HepG2 (cell line): ENCODE measurements at regions not wholly inside any gene's neighbourhood (a gene's known extent, or its start where the extent isn't known, plus 50 kb on each side); places are given as distances from the start of the nearest gene placed in this dataset.

ENCODE experiments used
- ATAC-seq: fragments of 200-7000 bp; cut with Tn5 transposase; 3 replicates; pipeline ENCODE4 v1.9.1; 2020; ENCODE audit warnings: mild to moderate bottlenecking, moderate library complexity
- BruUV-seq: library from RNA; stranded (reverse); fragments of 400-500 nt; replicated peaks from 2 replicates; lab custom pipeline; 2021; lab: Mats Ljungman, UMichigan
- CTCF ChIA-PET: fragments of 300-600 bp; formaldehyde crosslinking; extraction: SDS; loops from one replicate; lab custom pipeline; 2021; ENCODE audit warnings: low total read pairs, inconsistent platforms, low intra/inter-chr PET ratio; lab: Yijun Ruan, JAX
- POLR2A ChIA-PET: fragments of 350-600 bp; sonication (Branson Sonifier 250); formaldehyde crosslinking; loops from one replicate; lab custom pipeline; 2020; ENCODE audit warnings: antibody characterized with exemption, inconsistent platforms; lab: Yijun Ruan, JAX
- DNase-seq: peaks from one replicate; pipeline ENCODE4 v3.0.0-alpha.2; 2015; ENCODE audit warnings: low spot score
- FAIRE-seq: peaks from 3 replicates; lab custom pipeline; 2011; peaks lifted over from hg19 to GRCh38; lab: Jason Lieb, UNC
- H2AFZ ChIP-seq: one replicate; pipeline ENCODE4 v1.6.1; 2011; ENCODE audit warnings: low read length, inconsistent platforms
- H3K27ac ChIP-seq: fragments of 300-600 bp; 3 replicates; pipeline ENCODE4 v1.8.0; 2011; ENCODE audit warnings: mixed run types, mild to moderate bottlenecking, mixed read lengths, low read length, inconsistent platforms; ENCODE audit not compliant: insufficient read depth; ENCODE audit errors: extremely low read length
- H3K27me3 ChIP-seq, 2 experiments: fragments of 200-600 bp in 1 of 2; 2 replicates in 1 of 2; 3 replicates in 1 of 2; pipeline versions ENCODE4 v1.6.0 to v1.8.0; 2011; ENCODE audit warnings: low read length in 2 of 2, mild to moderate bottlenecking in 2 of 2, moderate library complexity in 2 of 2, inconsistent platforms in 1 of 2; ENCODE audit not compliant: insufficient read depth in 2 of 2, control insufficient read depth in 1 of 2
- H3K36me3 ChIP-seq, 2 experiments: fragments of 200-600 bp in 1 of 2; replicated peaks in 1 of 2; 2 replicates in 1 of 2; 3 replicates in 1 of 2; pipeline versions ENCODE4 v1.5.1 to v1.8.0; 2011; ENCODE audit warnings: low read length in 2 of 2, inconsistent platforms in 1 of 2; ENCODE audit not compliant: insufficient read depth in 2 of 2, control insufficient read depth in 1 of 2
- H3K4me1 ChIP-seq: 2 replicates; pipeline ENCODE4 v1.5.1; 2012; ENCODE audit warnings: low read length, inconsistent platforms; ENCODE audit not compliant: insufficient read depth
- H3K4me2 ChIP-seq: 2 replicates; pipeline ENCODE4 v1.6.0; 2011; ENCODE audit warnings: low read depth, low read length, inconsistent platforms
- H3K4me3 ChIP-seq, 3 experiments: fragments of 200-600 bp in 1 of 3; sonication (generic), shearing (Covaris generic) in 1 of 3; replicated peaks in 1 of 3; 2 replicates each; pipeline ENCODE4 v1.5.1; 2011 to 2016; ENCODE audit warnings: low read length in 3 of 3, inconsistent platforms in 2 of 3, low read depth in 2 of 3, mild to moderate bottlenecking in 2 of 3, control low read depth in 1 of 3, mixed read lengths in 1 of 3; ENCODE audit not compliant: insufficient read depth in 1 of 3
- H3K79me2 ChIP-seq: one replicate; pipeline ENCODE4 v1.6.1; 2011; ENCODE audit warnings: low read length, inconsistent platforms; ENCODE audit not compliant: insufficient read depth
- H3K9ac ChIP-seq: 2 replicates; pipeline ENCODE4 v1.6.0; 2011; ENCODE audit warnings: mild to moderate bottlenecking, low read depth, low read length, inconsistent platforms; ENCODE audit not compliant: insufficient read depth
- H3K9me3 ChIP-seq: 2 replicates; pipeline ENCODE4 v1.5.1; 2012; ENCODE audit warnings: mild to moderate bottlenecking, low read length
- H4K20me1 ChIP-seq: 2 replicates; pipeline ENCODE4 v1.6.0; 2011; ENCODE audit warnings: inconsistent platforms, mild to moderate bottlenecking, low read length, moderate library complexity; ENCODE audit not compliant: insufficient read depth
- CBX2 ChIP-seq, 2 experiments: fragments of 200-600 bp in 1 of 2; sonication (generic); formaldehyde crosslinking in 1 of 2; IDR thresholded peaks; 2 replicates each; pipeline versions ENCODE4 v1.7.0 to v1.8.1; 2018 to 2022; ENCODE audit warnings: low read depth in 2 of 2, low read length in 1 of 2, mild to moderate bottlenecking in 1 of 2, missing genetic modification reagents in 1 of 2
- DNMT3B ChIP-seq: conservative IDR thresholded peaks from 2 replicates; pipeline ENCODE4 v1.6.1; 2016; ENCODE audit warnings: missing biosample characterization, control low read depth
- NCOR1 ChIP-seq: fragments of 200-600 bp; sonication (generic); IDR thresholded peaks from 2 replicates; pipeline ENCODE4 v1.7.0; 2017; ENCODE audit warnings: antibody characterized with exemption, low read length, borderline replicate concordance
- RAD51 ChIP-seq: fragments of 450-650 bp; IDR thresholded peaks from 2 replicates; pipeline ENCODE4 v1.6.1; 2016; ENCODE audit warnings: borderline replicate concordance
- ZBTB25 ChIP-seq: IDR thresholded peaks from 2 replicates; pipeline ENCODE4 v1.6.1; 2018; ENCODE audit warnings: missing genetic modification reagents
- ZNF354B ChIP-seq: sonication (generic); formaldehyde crosslinking; IDR thresholded peaks from 2 replicates; pipeline ENCODE4 v1.8.0; 2022; ENCODE audit warnings: mild to moderate bottlenecking, missing genetic modification reagents
- WGBS: methylation state at CpG from one replicate; pipeline ENCODE4 v1.1.6; 2017; ENCODE audit warnings: low lambda C conversion rate; 5-methylcytosine and 5-hydroxymethylcytosine counted together
- in situ Hi-C: cut with HindIII; loops from 2 replicates; pipeline ENCODE4 v1.10.0; 2017; ENCODE audit warnings: low pct_unique_long_range_greater_than_20kb; ENCODE audit not compliant: extremely low pct_ligation_motif_present
- intact Hi-C: fragments of 100-400 bp; cut with micrococcal nuclease; formaldehyde crosslinking; loops from one replicate; pipeline ENCODE4 v1.10.0; 2022; ENCODE audit not compliant: unreplicated experiment

- ChIA-PET CTCF (no interaction called here), POLR2A (no interaction called here)
- in situ Hi-C loops, result no loop called here
Measured at GRCh38 chr20:60598528-60598927, 640.3 kb downstream of the CDH26 start.

GRCh38 chr20:60599381-60599780 lies 641.2 kb downstream of the CDH26 start:
- Histone ChIP-seq H3K4me2 (no peak overlapping the region), H3K9ac (no peak overlapping the region), H3K27me3 (no peaks in the 10 kb centered on the region), H3K27ac (no peak overlapping the region), H3K4me1 (no peaks in the 10 kb centered on the region), H3K36me3 (no peaks in the 10 kb centered on the region), H4K20me1 (no peaks in the 10 kb centered on the region), H3K79me2 (no peaks in the 10 kb centered on the region), H3K9me3 (peaks cover 94% of the 10 kb centered on the region), H3K4me3 (no peak overlapping the region), H2AFZ (no peak overlapping the region)
- TF ChIP-seq ZNF354B (CRISPR knock-in tag) (no peak), ZBTB25 (CRISPR knock-in tag) (no peak), NCOR1 (no peak)
- FAIRE-seq (no peak), ATAC-seq (no peak), DNase-seq (no peak)
- intact Hi-C loops, result no loop called here
- BruUV-seq, result no TSS peak
- ChIA-PET CTCF (no interaction called here), POLR2A (no interaction called here)
- 64% methylated on average over 16 of the region's 16 CpGs for WGBS
- in situ Hi-C loops, result no loop called here

More at GRCh38 chr20:60598528-60598927, 640.3 kb downstream of the CDH26 start:
- H3K4me1 ChIP-seq, result no peaks in the 10 kb centered on the region
- DNase-seq (no peak), ATAC-seq (no peak)
- H3K4me3 ChIP-seq, result no peak overlapping the region
- H3K9me3 ChIP-seq, result peaks cover 94% of the 10 kb centered on the region
- no peaks in the 10 kb centered on the region for H3K79me2 ChIP-seq
- 23% methylated on average over 14 of the region's 14 CpGs for WGBS
- BruUV-seq, result no TSS peak
- H3K36me3 ChIP-seq, result no peaks in the 10 kb centered on the region
- H4K20me1 ChIP-seq, result no peaks in the 10 kb centered on the region
- no peaks in the 10 kb centered on the region for H3K27me3 ChIP-seq
- intact Hi-C loops, result no loop called here
- H2AFZ ChIP-seq, result no peak overlapping the region
- H3K9ac ChIP-seq, result no peak overlapping the region
- TF ChIP-seq RAD51 (peak; percentile 39; the same call in 1 of the 2 replicates), CBX2 (IDR thresholded peaks at IDR 0.05; ENCODE audit: low read depth, low read length) (no peak), CBX2 (CRISPR knock-in tag; IDR thresholded peaks at IDR 0.05; ENCODE audit: low read depth) (no peak), DNMT3B (CRISPR knock-in tag) (no peak)
- TF ChIP-seq, all 625 proteins: peak for 1
- Histone ChIP-seq H3K4me2 (no peak overlapping the region), H3K27ac (no peak overlapping the region)
- no peak for FAIRE-seq
